HAP-1 (cell line): ENCODE measurements at regions not wholly inside any gene's neighbourhood (a gene's known extent, or its start where the extent isn't known, plus 50 kb on each side); places are given as distances from the start of the nearest gene placed in this dataset.
"Not testable (repeated sequence)": the region's sequence is repeated elsewhere in the genome, so short reads cannot be mapped to it uniquely, and the experiment has no call there.

ENCODE experiments used
- DNase-seq, 2 experiments: peaks; one replicate each; pipeline ENCODE4 v3.0.0-alpha.2; 2016 to 2020; ENCODE audit warnings: low spot score in 2 of 2
- H3K27me3 ChIP-seq: fragments of 250-450 bp; sonication (Bioruptor Pico); 2 replicates; pipeline ENCODE4 v1.5.1; 2020; ENCODE audit warnings: low read depth, mild to moderate bottlenecking, moderate library complexity
- H3K36me3 ChIP-seq: fragments of 250-450 bp; sonication (Bioruptor Pico); replicated peaks from 2 replicates; pipeline ENCODE4 v1.5.1; 2020; ENCODE audit warnings: mild to moderate bottlenecking
- H3K4me1 ChIP-seq: fragments of 250-450 bp; sonication (Bioruptor Pico); 2 replicates; pipeline ENCODE4 v1.5.1; 2020; ENCODE audit warnings: mild to moderate bottlenecking
- H3K4me3 ChIP-seq: fragments of 250-450 bp; sonication (Bioruptor Pico); 2 replicates; pipeline ENCODE4 v1.5.1; 2020; ENCODE audit warnings: mild to moderate bottlenecking, moderate library complexity
- H3K9me3 ChIP-seq: fragments of 250-450 bp; sonication (Bioruptor Pico); 2 replicates; pipeline ENCODE4 v1.5.1; 2020; ENCODE audit warnings: mild to moderate bottlenecking, moderate library complexity
- in situ Hi-C: fragments of 300-500 bp; cut with MboI; formaldehyde crosslinking; loops from 3 replicates; pipeline ENCODE4 v1.14.3; 2020; ENCODE audit warnings: low sequenced_read_pairs, inconsistent platforms, mixed read lengths

DNA sequence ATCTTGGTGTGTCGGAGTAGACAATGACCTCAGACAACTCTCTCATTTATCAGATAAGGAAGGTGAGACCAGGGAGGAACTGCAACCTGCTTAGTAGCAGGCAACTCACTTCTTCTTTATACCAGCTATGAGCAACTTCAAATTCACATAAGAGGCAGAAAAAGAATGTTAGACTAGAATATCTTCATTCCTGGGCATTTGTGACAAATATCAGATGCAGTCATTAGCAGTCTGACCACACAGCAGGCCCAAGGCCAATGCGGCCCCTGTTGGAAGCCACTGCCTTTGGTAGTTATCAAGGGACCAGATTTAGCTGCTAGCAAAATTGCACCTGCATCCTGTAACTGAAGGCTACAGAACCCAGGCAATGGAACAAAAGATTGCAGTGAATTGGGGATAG, 219.2 kb upstream of the RASGEF1B start:
- H3K27me3 ChIP-seq = 0 out of 2 replicates have a peak, but pooled peaks cover 2% of the 10 kb centered on the region
- no peaks in the 10 kb centered on the region for H3K9me3 ChIP-seq
- DNase-seq = no peak
- H3K36me3 ChIP-seq = no peaks in the 10 kb centered on the region
- in situ Hi-C loops = no loop called here
- no peak overlapping the region for H3K4me3 ChIP-seq
- H3K4me1 ChIP-seq = peaks cover 2% of the 10 kb centered on the region; the same call in 1 of the 2 replicates

DNA sequence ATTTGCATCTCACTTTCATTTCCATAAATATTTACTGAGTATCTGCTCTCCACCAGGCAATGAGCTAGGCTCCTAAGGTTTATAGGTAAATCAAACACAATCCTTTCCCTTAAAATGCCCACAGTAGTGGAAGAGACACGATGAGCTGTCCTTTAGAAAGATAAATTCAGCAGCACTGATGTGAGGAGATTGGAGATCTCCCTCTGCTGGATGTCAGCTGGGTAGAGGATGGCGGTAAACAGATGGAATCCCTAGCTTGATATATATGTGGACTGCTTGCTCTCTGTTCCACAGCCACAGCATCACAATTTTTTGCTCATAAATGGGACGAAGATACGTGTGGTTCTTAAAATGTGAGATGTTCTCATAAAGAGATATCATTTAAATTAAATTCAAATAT, 216.4 kb upstream of the RASGEF1B start:
- DNase-seq = no peak
- peaks cover 3% of the 10 kb centered on the region; the same call in 1 of the 2 replicates for H3K4me1 ChIP-seq
- in situ Hi-C loops = no loop called here

DNA sequence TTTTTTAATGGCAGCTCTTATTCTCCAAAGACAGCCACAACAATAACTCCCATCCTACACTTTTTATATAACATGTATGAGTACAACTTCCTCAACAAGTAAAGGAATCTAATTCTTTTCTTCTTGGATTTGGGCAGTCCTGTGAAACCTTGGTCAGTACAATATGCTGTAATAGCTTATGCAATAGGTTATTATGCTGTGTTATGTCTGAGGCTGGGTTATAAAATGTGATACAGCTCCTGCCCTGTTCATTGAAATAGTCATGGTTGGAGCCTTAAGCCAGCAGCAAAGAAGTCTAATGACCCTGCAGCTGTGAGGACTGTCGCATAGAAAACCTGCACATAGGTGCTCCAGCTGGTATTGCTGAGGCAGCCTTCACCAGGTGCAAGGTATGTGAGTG, 215.8 kb upstream of the RASGEF1B start:
- H3K4me1 ChIP-seq = peaks cover 3% of the 10 kb centered on the region; the same call in 1 of the 2 replicates
- H3K4me3 ChIP-seq = no peak overlapping the region
- DNase-seq = no peak
- no peaks in the 10 kb centered on the region for H3K9me3 ChIP-seq
- no peaks in the 10 kb centered on the region for H3K36me3 ChIP-seq
- in situ Hi-C loops = no loop called here
- no peaks in the 10 kb centered on the region for H3K27me3 ChIP-seq

More for the DNA sequence above, 216.4 kb upstream of the RASGEF1B start:
- Histone ChIP-seq H3K27me3 (no peaks in the 10 kb centered on the region), H3K4me3 (no peak overlapping the region), H3K36me3 (no peaks in the 10 kb centered on the region), H3K9me3 (no peaks in the 10 kb centered on the region)

DNA sequence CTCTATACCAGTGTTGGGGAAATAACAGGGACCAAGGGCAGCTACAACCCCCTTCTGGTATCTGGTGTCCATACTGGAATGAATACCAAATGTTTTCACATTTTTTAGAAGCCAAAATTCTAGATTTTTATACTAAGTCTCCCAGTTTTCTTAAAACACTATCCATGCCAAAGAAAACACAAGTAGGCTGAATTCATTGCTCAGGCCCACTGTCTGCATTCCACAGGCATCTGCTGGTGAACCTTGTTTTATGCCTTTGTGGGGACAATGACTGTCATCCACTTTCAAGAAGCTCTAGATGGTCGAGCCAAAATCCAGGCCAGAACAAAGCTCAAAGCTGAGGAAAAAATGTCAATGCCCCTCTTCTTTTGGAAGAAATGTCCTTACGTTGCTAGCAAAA, 213.4 kb upstream of the RASGEF1B start:
- H3K9me3 ChIP-seq = no peaks in the 10 kb centered on the region
- H3K27me3 ChIP-seq = no peaks in the 10 kb centered on the region; the same call in 1 of the 2 replicates
- DNase-seq = no peak
- peaks cover 3% of the 10 kb centered on the region; the same call in 1 of the 2 replicates for H3K4me1 ChIP-seq
- in situ Hi-C loops = no loop called here
- H3K36me3 ChIP-seq = no peaks in the 10 kb centered on the region
- H3K4me3 ChIP-seq = no peak overlapping the region

DNA sequence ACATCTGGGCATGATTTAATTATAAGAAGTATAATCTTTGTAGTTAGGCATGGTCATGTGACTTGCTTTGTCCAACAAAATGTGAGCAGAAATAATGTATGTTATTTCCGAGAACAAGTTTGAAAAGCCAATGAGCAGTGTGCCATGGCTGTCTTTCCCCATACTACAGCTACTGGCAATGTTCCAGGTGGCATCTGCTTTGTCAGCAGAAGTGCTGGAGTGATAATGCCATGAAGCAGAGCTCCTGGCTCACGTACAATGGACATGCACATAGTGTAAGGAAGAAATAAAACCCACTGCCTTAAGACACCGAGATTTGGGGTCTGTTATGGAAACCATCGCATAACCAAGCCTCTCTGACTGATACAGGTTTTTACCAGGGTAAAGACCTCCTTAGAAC, 212.6 kb upstream of the RASGEF1B start:
- no peaks in the 10 kb centered on the region; the same call in 1 of the 2 replicates for H3K27me3 ChIP-seq
- H3K4me3 ChIP-seq = no peak overlapping the region
- no peak for DNase-seq
- H3K36me3 ChIP-seq = no peaks in the 10 kb centered on the region
- in situ Hi-C loops = no loop called here
- no peaks in the 10 kb centered on the region for H3K9me3 ChIP-seq
- H3K4me1 ChIP-seq = peaks cover 3% of the 10 kb centered on the region; the same call in 1 of the 2 replicates

DNA sequence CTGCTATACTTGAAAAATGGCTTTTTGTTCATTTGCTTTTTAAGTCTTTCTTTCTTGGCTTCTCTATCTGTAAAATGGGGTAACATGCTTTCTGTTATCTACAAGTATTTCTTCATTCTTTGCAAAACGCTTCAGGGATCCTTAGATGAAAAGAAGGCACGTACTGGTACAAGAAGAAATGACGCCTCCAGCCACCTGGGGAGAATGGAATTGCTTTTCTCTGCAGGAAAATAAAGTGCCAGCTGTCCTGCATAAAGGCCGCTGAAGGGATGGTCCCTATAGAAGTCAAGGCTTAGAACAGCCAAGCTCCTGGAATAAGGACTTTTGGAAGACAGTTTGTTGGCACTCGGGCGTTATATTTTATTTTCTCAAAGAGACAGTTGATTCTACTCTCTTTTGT, 210.8 kb upstream of the RASGEF1B start:
- in situ Hi-C loops = no loop called here
- no peaks in the 10 kb centered on the region; the same call in 1 of the 2 replicates for H3K27me3 ChIP-seq
- H3K36me3 ChIP-seq = no peaks in the 10 kb centered on the region
- H3K4me1 ChIP-seq = peaks cover 3% of the 10 kb centered on the region; the same call in 1 of the 2 replicates
- no peak for DNase-seq
- H3K4me3 ChIP-seq = no peak overlapping the region
- no peaks in the 10 kb centered on the region for H3K9me3 ChIP-seq

DNA sequence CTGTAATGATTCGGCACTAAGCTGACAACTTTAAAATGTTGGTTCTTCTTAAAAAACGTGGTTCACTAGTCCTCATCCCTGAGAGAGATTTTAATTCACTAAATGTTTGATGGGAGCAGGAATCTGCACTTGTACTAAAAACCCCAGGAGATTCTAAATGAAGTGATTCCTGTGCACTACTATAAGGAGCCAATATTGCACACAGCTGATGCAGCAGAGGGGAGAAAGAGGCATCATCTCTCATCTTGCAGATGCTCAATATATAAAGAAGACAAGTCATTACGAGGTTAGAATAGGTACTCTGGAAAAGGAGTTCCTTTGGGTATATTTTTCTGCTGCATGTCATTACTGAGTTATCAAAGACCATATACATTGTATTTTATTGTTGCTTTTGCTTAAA, 207.6 kb upstream of the RASGEF1B start:
- no peak for DNase-seq
- H3K4me1 ChIP-seq = no peaks in the 10 kb centered on the region
- H3K36me3 ChIP-seq = no peaks in the 10 kb centered on the region
- in situ Hi-C loops = no loop called here
- H3K27me3 ChIP-seq = no peaks in the 10 kb centered on the region; the same call in 1 of the 2 replicates
- no peak overlapping the region for H3K4me3 ChIP-seq
- no peaks in the 10 kb centered on the region for H3K9me3 ChIP-seq

DNA sequence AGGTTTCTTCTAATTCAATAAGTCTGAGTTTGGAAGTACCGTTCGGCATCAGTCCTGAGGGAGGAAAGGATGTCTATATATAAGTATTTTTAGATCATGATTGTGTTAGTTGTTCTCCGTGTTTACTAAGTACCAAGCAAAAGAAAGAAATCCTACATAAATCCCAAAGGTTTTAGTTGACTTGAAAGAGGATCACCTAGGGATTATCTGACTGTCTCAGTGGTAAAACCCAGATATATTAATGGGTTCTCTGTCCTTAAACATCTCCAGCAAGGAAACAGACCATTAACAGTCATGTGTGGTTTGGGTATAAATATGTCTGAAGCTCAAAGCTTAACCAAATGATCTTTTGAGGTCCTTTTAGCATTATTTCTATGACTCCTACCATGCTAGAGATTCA, 207.1 kb upstream of the RASGEF1B start:
- in situ Hi-C loops = no loop called here

DNA sequence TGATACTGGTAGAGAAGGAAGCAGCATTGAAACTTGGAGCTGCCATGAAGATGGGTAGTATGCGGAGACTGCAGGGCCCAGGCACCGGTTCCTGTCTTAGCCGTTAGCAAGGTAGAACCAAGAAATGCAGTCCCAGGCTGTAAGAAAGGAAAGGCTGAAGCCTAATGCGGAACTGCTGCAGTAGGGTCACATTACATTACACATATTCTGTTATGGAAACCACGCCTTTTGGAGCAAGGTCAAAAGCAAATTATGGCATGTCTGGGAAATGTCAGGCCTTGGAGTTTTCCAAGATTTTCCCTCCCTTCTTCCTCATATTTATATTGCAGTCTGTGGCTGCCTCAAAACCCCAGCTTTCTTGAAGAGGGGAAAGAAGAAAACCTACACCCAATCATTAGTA, 204.8 kb upstream of the RASGEF1B start:
- DNase-seq = no peak
- Histone ChIP-seq H3K4me1 (no peaks in the 10 kb centered on the region), H3K36me3 (no peaks in the 10 kb centered on the region), H3K9me3 (no peaks in the 10 kb centered on the region), H3K27me3 (peaks cover 5% of the 10 kb centered on the region), H3K4me3 (no peak overlapping the region)
- in situ Hi-C loops = no loop called here

More for the DNA sequence above, 207.1 kb upstream of the RASGEF1B start:
- Histone ChIP-seq H3K9me3 (no peaks in the 10 kb centered on the region), H3K36me3 (no peaks in the 10 kb centered on the region), H3K4me3 (no peak overlapping the region), H3K4me1 (no peaks in the 10 kb centered on the region), H3K27me3 (peaks cover 2% of the 10 kb centered on the region)
- DNase-seq = no peak

DNA sequence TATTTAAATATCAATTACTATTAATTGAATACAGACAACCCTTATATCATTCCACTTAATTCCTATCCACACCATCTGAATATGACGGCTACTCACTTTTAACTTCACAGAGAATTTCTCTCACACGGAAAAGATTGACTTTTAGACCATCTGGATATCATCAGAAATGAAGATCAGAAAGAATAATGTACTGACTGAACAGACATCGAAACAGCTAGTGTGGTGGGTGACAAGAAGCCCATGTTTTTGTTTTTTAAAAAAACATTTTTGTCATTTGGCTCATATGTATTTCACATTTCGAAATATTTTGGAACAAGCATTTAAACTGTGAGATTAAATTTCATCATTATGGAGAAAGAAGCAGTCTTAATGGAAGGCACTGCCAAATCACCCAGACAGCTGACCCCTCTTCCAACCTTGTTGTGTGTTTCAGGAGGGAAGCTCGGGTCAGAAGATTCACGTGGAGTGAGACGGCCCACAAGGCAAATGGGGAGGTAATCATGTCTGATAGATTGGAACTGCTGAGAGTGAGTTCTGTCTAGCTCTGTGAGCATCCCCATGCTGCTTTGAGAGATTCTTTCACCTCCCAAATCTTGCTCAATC, 204.2 kb upstream of the RASGEF1B start:
- no peaks in the 10 kb centered on the region for H3K4me1 ChIP-seq
- in situ Hi-C loops = no loop called here

DNA sequence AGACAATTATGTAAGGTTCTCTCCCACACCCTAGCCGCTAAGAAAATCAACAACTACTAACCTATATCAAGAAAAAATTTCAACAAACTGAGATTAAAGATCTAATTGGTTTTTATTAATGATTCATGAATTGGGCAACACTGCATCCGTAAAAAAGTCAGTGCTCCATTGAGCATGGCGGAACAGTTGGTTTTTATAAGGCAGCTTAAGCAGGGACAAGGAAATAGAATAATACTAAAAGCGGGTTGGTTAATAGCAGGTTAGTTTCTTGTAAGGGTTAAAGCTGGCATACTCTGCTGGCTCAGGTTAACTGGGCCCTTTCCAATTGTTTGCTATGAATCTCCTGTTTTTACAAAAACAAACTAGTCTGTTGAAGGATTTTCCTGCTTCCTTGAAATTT, 202.3 kb upstream of the RASGEF1B start:
- Histone ChIP-seq H3K36me3 (no peaks in the 10 kb centered on the region), H3K4me1 (no peaks in the 10 kb centered on the region), H3K27me3 (peaks cover 7% of the 10 kb centered on the region; the same call in 1 of the 2 replicates), H3K4me3 (no peak overlapping the region), H3K9me3 (no peaks in the 10 kb centered on the region)
- DNase-seq = no peak
- in situ Hi-C loops = no loop called here

More for the DNA sequence above, 204.2 kb upstream of the RASGEF1B start:
- Histone ChIP-seq H3K4me3 (no peak overlapping the region), H3K9me3 (no peaks in the 10 kb centered on the region), H3K27me3 (peaks cover 5% of the 10 kb centered on the region), H3K36me3 (no peaks in the 10 kb centered on the region)
- DNase-seq = no peak

DNA sequence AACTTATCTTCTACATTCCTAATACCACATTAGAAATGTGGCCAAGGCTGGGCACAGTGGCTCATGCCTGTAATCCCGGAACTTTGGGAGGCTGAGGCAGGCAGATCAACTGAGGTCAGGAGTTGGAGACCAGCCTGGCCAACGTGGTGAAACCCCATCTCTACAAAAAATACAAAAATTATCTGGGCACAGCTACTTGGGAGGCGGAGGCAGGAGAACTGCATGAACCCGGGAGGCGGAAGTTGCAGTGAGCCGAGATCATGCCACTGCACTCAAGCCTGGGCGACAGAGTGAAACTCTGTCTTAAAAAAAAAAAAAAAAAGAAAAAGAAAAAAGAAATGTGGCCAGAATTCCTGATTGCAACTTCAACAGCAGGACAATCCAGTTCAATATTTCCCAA, 196.6 kb upstream of the RASGEF1B start:
- H3K4me1 ChIP-seq, in situ Hi-C loops, H3K27me3 ChIP-seq, H3K9me3 ChIP-seq, DNase-seq, H3K4me3 ChIP-seq, H3K36me3 ChIP-seq: not testable (repeated sequence)

DNA sequence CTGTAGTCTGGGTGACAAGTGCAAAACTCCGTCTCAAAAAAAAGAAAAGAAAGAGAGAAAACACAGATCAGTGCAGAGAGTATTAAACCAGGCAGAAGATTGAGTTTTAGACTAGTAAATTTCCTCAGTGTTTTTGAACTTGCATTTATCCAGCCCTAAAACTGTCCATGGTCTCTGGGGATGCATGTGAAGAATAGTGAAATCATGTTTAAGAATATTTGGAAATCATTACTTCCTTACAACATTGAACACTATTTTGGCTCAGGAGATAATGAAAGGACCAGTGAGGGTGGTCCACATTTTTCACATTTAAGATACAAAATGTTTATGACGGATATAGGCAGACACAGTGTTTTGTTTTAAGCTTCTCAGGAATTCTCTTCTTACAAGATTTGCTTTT, 195.8 kb upstream of the RASGEF1B start:
- Histone ChIP-seq H3K36me3 (no peaks in the 10 kb centered on the region), H3K27me3 (0 out of 2 replicates have a peak, but pooled peaks cover 3% of the 10 kb centered on the region), H3K9me3 (no peaks in the 10 kb centered on the region), H3K4me3 (no peak overlapping the region), H3K4me1 (no peaks in the 10 kb centered on the region)
- in situ Hi-C loops = no loop called here
- no peak for DNase-seq

DNA sequence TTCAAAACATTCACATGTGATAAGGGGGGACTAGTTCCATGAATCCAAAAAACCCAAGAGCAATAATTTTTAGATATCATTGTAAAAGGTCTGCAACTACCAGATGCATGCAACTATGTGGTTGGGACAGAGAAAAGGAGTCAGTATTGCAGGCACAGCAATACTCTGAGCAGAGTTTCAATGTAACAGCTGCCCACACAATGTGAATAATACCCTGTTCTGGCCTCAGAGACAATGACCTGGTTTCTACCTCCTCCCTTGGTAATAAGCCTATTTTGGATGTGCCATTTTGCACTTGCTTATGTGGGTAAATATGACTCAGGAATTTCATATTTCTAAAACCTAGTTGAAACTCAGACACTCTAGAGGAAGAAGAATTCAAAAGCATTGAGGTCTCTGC, 194.8 kb upstream of the RASGEF1B start:
- Histone ChIP-seq H3K9me3 (no peaks in the 10 kb centered on the region), H3K4me1 (no peaks in the 10 kb centered on the region), H3K36me3 (no peaks in the 10 kb centered on the region), H3K4me3 (no peak overlapping the region), H3K27me3 (0 out of 2 replicates have a peak, but pooled peaks cover 5% of the 10 kb centered on the region)
- DNase-seq = no peak
- in situ Hi-C loops = no loop called here

DNA sequence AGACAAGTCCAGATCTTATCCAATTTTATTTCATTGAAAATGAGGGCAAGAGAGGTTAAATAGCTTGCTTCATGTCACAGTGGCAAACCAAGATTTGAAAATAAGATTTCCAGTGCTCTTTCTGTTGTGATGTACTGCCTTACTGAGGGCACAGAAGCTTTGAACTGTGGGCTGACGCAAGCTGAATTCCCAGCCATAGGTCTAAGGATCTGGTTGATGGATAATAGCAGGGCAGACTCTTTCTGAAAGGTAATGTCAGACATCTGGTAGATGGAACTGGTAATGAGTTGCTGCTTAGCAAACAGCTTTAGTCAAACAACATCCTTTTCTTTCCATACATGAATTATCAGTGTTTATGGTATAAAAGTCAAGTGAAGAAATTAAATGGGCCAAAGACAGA, 193.9 kb upstream of the RASGEF1B start:
- H3K4me1 ChIP-seq = no peaks in the 10 kb centered on the region
- no peaks in the 10 kb centered on the region for H3K36me3 ChIP-seq
- no peaks in the 10 kb centered on the region for H3K9me3 ChIP-seq
- 0 out of 2 replicates have a peak, but pooled peaks cover 5% of the 10 kb centered on the region for H3K27me3 ChIP-seq
- in situ Hi-C loops = no loop called here
- no peak overlapping the region for H3K4me3 ChIP-seq
- no peak for DNase-seq
